ENCODE measurements at regions not wholly inside any gene's neighbourhood (a gene's known extent, or its start where the extent isn't known, plus 50 kb on each side); places are given as distances from the start of the nearest gene placed in this dataset.

GRCh38 chr2:185152186-185152585, 553.9 kb downstream of the ZNF804A start:
- DNase-seq, result no peak

GRCh38 chr2:185161701-185162100, 563.4 kb downstream of the ZNF804A start:
- no peak for DNase-seq

- no peak for DNase-seq
These were observed 564.3 kb upstream of the FSIP2 start for GRCh38 chr2:185174353-185174752.

- DNase-seq, result no peak
These were observed 558.9 kb upstream of the FSIP2 start for GRCh38 chr2:185179743-185180142.

- DNase-seq, result no peak
These were observed 556.7 kb upstream of the FSIP2 start for GRCh38 chr2:185181901-185182300.

- DNase-seq, result no peak
These were observed 553.6 kb upstream of the FSIP2 start for GRCh38 chr2:185185044-185185443.

- DNase-seq, result no peak
These were observed 551.2 kb upstream of the FSIP2 start for GRCh38 chr2:185187421-185187820.

GRCh38 chr2:185188656-185189055, 549.9 kb upstream of the FSIP2 start:
- DNase-seq, result no peak

GRCh38 chr2:185201063-185201462, 537.5 kb upstream of the FSIP2 start:
- no peak for DNase-seq

GRCh38 chr2:185202381-185202780, 536.2 kb upstream of the FSIP2 start:
- DNase-seq, result no peak

GRCh38 chr2:185202945-185203528, 535.6 kb upstream of the FSIP2 start:
- no peak for DNase-seq

GRCh38 chr2:185208261-185208660, 530.3 kb upstream of the FSIP2 start:
- DNase-seq, result no peak

GRCh38 chr2:185215497-185215896, 523.1 kb upstream of the FSIP2 start:
- no peak for DNase-seq

GRCh38 chr2:185219981-185220380, 518.6 kb upstream of the FSIP2 start:
- DNase-seq, result no peak

GRCh38 chr2:185222311-185222710, 516.3 kb upstream of the FSIP2 start:
- DNase-seq, result no peak

- DNase-seq, result no peak
These were observed 511.2 kb upstream of the FSIP2 start for GRCh38 chr2:185227391-185227790.

GRCh38 chr2:185239491-185239890, 499.1 kb upstream of the FSIP2 start:
- DNase-seq, result no peak

- no peak for DNase-seq
These were observed 497.8 kb upstream of the FSIP2 start for GRCh38 chr2:185240796-185241195.

GRCh38 chr2:185241556-185241955, 497.0 kb upstream of the FSIP2 start:
- DNase-seq, result no peak

- no peak for DNase-seq
These were observed 496.1 kb upstream of the FSIP2 start for GRCh38 chr2:185242462-185242861.

- DNase-seq, result no peak
These were observed 493.4 kb upstream of the FSIP2 start for GRCh38 chr2:185245216-185245615.

- no peak for DNase-seq
These were observed 492.8 kb upstream of the FSIP2 start for GRCh38 chr2:185245806-185246205.

- no peak for DNase-seq
These were observed 491.9 kb upstream of the FSIP2 start for GRCh38 chr2:185246717-185247116.

- no peak for DNase-seq
These were observed 483.0 kb upstream of the FSIP2 start for GRCh38 chr2:185255566-185255965.

GRCh38 chr2:185265747-185266146, 472.9 kb upstream of the FSIP2 start:
- DNase-seq, result no peak

- no peak for DNase-seq
These were observed 470.0 kb upstream of the FSIP2 start for GRCh38 chr2:185268651-185269050.

Measured in inflammatory macrophage treated with lipopolysaccharide for 1 hour (primary cell).